ENCODE measurements at regions not wholly inside any gene's neighbourhood (a gene's known extent, or its start where the extent isn't known, plus 50 kb on each side); places are given as distances from the start of the nearest gene placed in this dataset.

- DNase-seq (ENCODE audit: extremely low read depth, low read depth), result no peak
- no peak for TF ChIP-seq CTCF (IDR thresholded peaks at IDR 0.05; ENCODE audit: low read depth, low read length)
Observed at GRCh38 chr13:111554539-111555267, 234.3 kb downstream of the TEX29 start.

- DNase-seq (ENCODE audit: extremely low read depth, low read depth), result no peak
- TF ChIP-seq CTCF (IDR thresholded peaks at IDR 0.05; ENCODE audit: low read depth, low read length), result no peak
Observed at GRCh38 chr13:111555268-111555808, 234.9 kb downstream of the TEX29 start.

GRCh38 chr13:111555903-111556302, 235.5 kb downstream of the TEX29 start:
- no peak for TF ChIP-seq CTCF (IDR thresholded peaks at IDR 0.05; ENCODE audit: low read depth, low read length)
- DNase-seq (ENCODE audit: extremely low read depth, low read depth), result no peak

GRCh38 chr13:111556496-111556895, 236.1 kb downstream of the TEX29 start:
- no peak for DNase-seq (ENCODE audit: extremely low read depth, low read depth)
- no peak for TF ChIP-seq CTCF (IDR thresholded peaks at IDR 0.05; ENCODE audit: low read depth, low read length)

GRCh38 chr13:111557921-111558699, 237.7 kb downstream of the TEX29 start:
- no peak for TF ChIP-seq CTCF (IDR thresholded peaks at IDR 0.05; ENCODE audit: low read depth, low read length)
- DNase-seq (ENCODE audit: extremely low read depth, low read depth), result no peak

- DNase-seq (ENCODE audit: extremely low read depth, low read depth), result no peak
- TF ChIP-seq CTCF (IDR thresholded peaks at IDR 0.05; ENCODE audit: low read depth, low read length), result no peak
Observed at GRCh38 chr13:111558700-111559088, 238.3 kb downstream of the TEX29 start.
